SK-N-SH treated with all-trans-retinoic acid at 6 μM for 48 hours (cell line): ENCODE measurements at regions not wholly inside any gene's neighbourhood (a gene's known extent, or its start where the extent isn't known, plus 50 kb on each side); places are given as distances from the start of the nearest gene placed in this dataset.

ENCODE experiments used
- ATAC-seq: fragments of 200-7000 bp; cut with Tn5 transposase; 3 replicates; pipeline ENCODE4 v1.9.1; 2020; ENCODE audit warnings: mild to moderate bottlenecking, moderate library complexity
- ARNTL ChIP-seq: fragments of 450-650 bp; formaldehyde crosslinking; IDR thresholded peaks from 2 replicates; pipeline ENCODE4 v1.5.0; 2020; ENCODE audit warnings: low read depth, mild to moderate bottlenecking, moderate library complexity, borderline replicate concordance
- BACH2 ChIP-seq: fragments of 250-450 bp; sonication (Bioruptor Pico); IDR thresholded peaks from 2 replicates; pipeline ENCODE4 v1.9.0; 2021; ENCODE audit warnings: mild to moderate bottlenecking, borderline replicate concordance
- CSDC2 ChIP-seq: fragments of 250-450 bp; sonication (Bioruptor Pico); IDR thresholded peaks from 2 replicates; pipeline ENCODE4 v1.5.0; 2020; ENCODE audit warnings: mild to moderate bottlenecking, moderate library complexity
- CSRNP3 ChIP-seq: fragments of 250-450 bp; sonication (Bioruptor Pico); IDR thresholded peaks from 2 replicates; pipeline ENCODE4 v1.5.1; 2021; ENCODE audit warnings: mild to moderate bottlenecking, moderate library complexity
- ESRRG ChIP-seq: fragments of 250-450 bp; sonication (Bioruptor Pico); IDR thresholded peaks from 2 replicates; pipeline ENCODE4 v1.6.1; 2021; ENCODE audit warnings: mild to moderate bottlenecking
- ISL1 ChIP-seq: fragments of 250-450 bp; sonication (Bioruptor Pico); IDR thresholded peaks from 2 replicates; pipeline ENCODE4 v2.1.2; 2022; ENCODE audit warnings: mild to moderate bottlenecking, moderate library complexity
- OSR1 ChIP-seq: fragments of 250-450 bp; sonication (Bioruptor Pico); IDR thresholded peaks from 2 replicates; pipeline ENCODE4 v1.8.0; 2022; ENCODE audit warnings: moderate library complexity, mild to moderate bottlenecking, inconsistent platforms
- PATZ1 ChIP-seq: fragments of 250-450 bp; sonication (Bioruptor Pico); IDR thresholded peaks from 2 replicates; pipeline ENCODE4 v1.8.0; 2020; ENCODE audit warnings: mild to moderate bottlenecking, moderate library complexity, borderline replicate concordance
- POU6F1 ChIP-seq: fragments of 250-450 bp; sonication (Bioruptor Pico); IDR thresholded peaks from 2 replicates; pipeline ENCODE4 v1.8.0; 2021; ENCODE audit warnings: low read depth, mild to moderate bottlenecking, moderate library complexity, borderline replicate concordance
- RARB ChIP-seq: fragments of 250-450 bp; sonication (Bioruptor Pico); IDR thresholded peaks from 2 replicates; pipeline ENCODE4 v1.8.0; 2021; ENCODE audit warnings: mild to moderate bottlenecking, moderate library complexity
- SNAI2 ChIP-seq: fragments of 250-450 bp; sonication (Bioruptor Pico); IDR thresholded peaks from 2 replicates; pipeline ENCODE4 v1.5.0; 2020; ENCODE audit warnings: mild to moderate bottlenecking, moderate library complexity
- TCF4 ChIP-seq: fragments of 250-450 bp; sonication (Bioruptor Pico); IDR thresholded peaks from 2 replicates; pipeline ENCODE4 v1.8.0; 2021; ENCODE audit warnings: mild to moderate bottlenecking, moderate library complexity, borderline replicate concordance
- TSHZ2 ChIP-seq: fragments of 250-450 bp; sonication (Bioruptor Pico); IDR thresholded peaks from 2 replicates; pipeline ENCODE4 v1.5.0; 2020; ENCODE audit warnings: mild to moderate bottlenecking, moderate library complexity
- ZFP3 ChIP-seq: fragments of 250-450 bp; sonication (Bioruptor Pico); IDR thresholded peaks from 2 replicates; pipeline ENCODE4 v1.5.0; 2020; ENCODE audit warnings: mild to moderate bottlenecking, moderate library complexity
- ZFP30 ChIP-seq: fragments of 450-650 bp; formaldehyde crosslinking; IDR thresholded peaks from 2 replicates; pipeline ENCODE4 v1.5.0; 2022; ENCODE audit warnings: mild to moderate bottlenecking, moderate library complexity
- ZNF565 ChIP-seq: fragments of 450-650 bp; formaldehyde crosslinking; conservative IDR thresholded peaks from 2 replicates; pipeline ENCODE4 v1.5.0; 2020; ENCODE audit warnings: low read depth, mild to moderate bottlenecking, moderate library complexity
- ZNF70 ChIP-seq: fragments of 450-650 bp; formaldehyde crosslinking; IDR thresholded peaks from 2 replicates; pipeline ENCODE4 v1.5.0; 2020; ENCODE audit warnings: mild to moderate bottlenecking, moderate library complexity
- ZNF8 ChIP-seq: fragments of 450-650 bp; formaldehyde crosslinking; IDR thresholded peaks from 2 replicates; pipeline ENCODE4 v1.5.0; 2020; ENCODE audit warnings: mild to moderate bottlenecking, moderate library complexity

- TF ChIP-seq ZNF565 (no peak), ARNTL (CRISPR knock-in tag) (no peak)
- TF ChIP-seq, all 23 proteins: peak for 0
These were observed 142.3 kb downstream of the MIS18A start (continued) for GRCh38 chr21:32136546-32136945.

- no peak for TF ChIP-seq ARNTL (CRISPR knock-in tag)
- TF ChIP-seq PATZ1 (CRISPR knock-in tag) = no peak
- TF ChIP-seq ZNF70 (CRISPR knock-in tag) = no peak
- ATAC-seq = peak; percentile 65
These were observed 143.2 kb downstream of the MIS18A start for GRCh38 chr21:32135401-32136363.

- no peak for ATAC-seq
- TF ChIP-seq ARNTL (CRISPR knock-in tag) (no peak), TSHZ2 (CRISPR knock-in tag) (no peak), ZFP30 (CRISPR knock-in tag) (no peak), RARB (CRISPR knock-in tag) (no peak), ESRRG (CRISPR knock-in tag) (no peak), CSRNP3 (CRISPR knock-in tag) (no peak), OSR1 (CRISPR knock-in tag) (no peak), POU6F1 (CRISPR knock-in tag) (no peak), CSDC2 (CRISPR knock-in tag) (no peak), ISL1 (CRISPR knock-in tag) (no peak), TCF4 (CRISPR knock-in tag) (no peak), SNAI2 (CRISPR knock-in tag) (no peak), ZNF565 (no peak), ZNF8 (CRISPR knock-in tag) (no peak), ZFP3 (no peak)
These were observed 144.3 kb downstream of the MIS18A start for GRCh38 chr21:32134441-32135130.

GRCh38 chr21:32132881-32133280 is 146.0 kb downstream of the MIS18A start:
- ATAC-seq = no peak
- no peak for TF ChIP-seq ZFP30 (CRISPR knock-in tag)
- TF ChIP-seq ESRRG (CRISPR knock-in tag) = no peak
- no peak for TF ChIP-seq TCF4 (CRISPR knock-in tag)
- TF ChIP-seq TSHZ2 (CRISPR knock-in tag) = no peak
- TF ChIP-seq OSR1 (CRISPR knock-in tag) = no peak
- no peak for TF ChIP-seq CSRNP3 (CRISPR knock-in tag)
- TF ChIP-seq BACH2 (CRISPR knock-in tag) = no peak
- TF ChIP-seq ZFP3 = no peak
